ENCODE measurements at regions not wholly inside any gene's neighbourhood (a gene's known extent, or its start where the extent isn't known, plus 50 kb on each side); places are given as distances from the start of the nearest gene placed in this dataset.

GRCh38 chr2:43060390-43061016, 165.9 kb downstream of the ZFP36L2 start:
- no peak for DNase-seq
- Histone ChIP-seq H3K27ac (no peak overlapping the region), H3K27me3 (ENCODE audit: insufficient read depth, low read depth, severe bottlenecking) (no peaks in the 10 kb centered on the region), H3K9me3 (ENCODE audit: severe bottlenecking) (peaks cover 8% of the 10 kb centered on the region), H3K36me3 (no peaks in the 10 kb centered on the region), H3K4me3 (ENCODE audit: low read depth, low read length) (no peak overlapping the region)
- no peak for TF ChIP-seq CTCF (IDR thresholded peaks at IDR 0.05; ENCODE audit: low read depth, low read length)

- no peak overlapping the region for H3K4me3 ChIP-seq (ENCODE audit: low read depth, low read length)
- H3K27ac ChIP-seq = no peak overlapping the region
- no peak for DNase-seq
- no peaks in the 10 kb centered on the region for H3K36me3 ChIP-seq
- peaks cover 8% of the 10 kb centered on the region for H3K9me3 ChIP-seq (ENCODE audit: severe bottlenecking)
- no peaks in the 10 kb centered on the region for H3K27me3 ChIP-seq (ENCODE audit: insufficient read depth, low read depth, severe bottlenecking)
- TF ChIP-seq CTCF (IDR thresholded peaks at IDR 0.05; ENCODE audit: low read depth, low read length) = no peak
Observed at GRCh38 chr2:43059183-43059897, 167.1 kb downstream of the ZFP36L2 start.

- no peak overlapping the region for H3K27ac ChIP-seq
- H3K4me3 ChIP-seq (ENCODE audit: low read depth, low read length) = no peak overlapping the region
- DNase-seq = no peak
- peaks cover 8% of the 10 kb centered on the region for H3K9me3 ChIP-seq (ENCODE audit: severe bottlenecking)
- H3K27me3 ChIP-seq (ENCODE audit: insufficient read depth, low read depth, severe bottlenecking) = no peaks in the 10 kb centered on the region
- H3K36me3 ChIP-seq = no peaks in the 10 kb centered on the region
- no peak for TF ChIP-seq CTCF (IDR thresholded peaks at IDR 0.05; ENCODE audit: low read depth, low read length)
Observed at GRCh38 chr2:43058726-43059110, 167.7 kb downstream of the ZFP36L2 start.

- TF ChIP-seq CTCF (IDR thresholded peaks at IDR 0.05; ENCODE audit: low read depth, low read length) = no peak
- DNase-seq = no peak
- Histone ChIP-seq H3K27me3 (ENCODE audit: insufficient read depth, low read depth, severe bottlenecking) (no peaks in the 10 kb centered on the region), H3K27ac (no peak overlapping the region), H3K9me3 (ENCODE audit: severe bottlenecking) (peaks cover 8% of the 10 kb centered on the region), H3K4me3 (ENCODE audit: low read depth, low read length) (no peak overlapping the region), H3K36me3 (no peaks in the 10 kb centered on the region)
Observed at GRCh38 chr2:43057742-43058725, 168.4 kb downstream of the ZFP36L2 start.

- H3K27me3 ChIP-seq (ENCODE audit: insufficient read depth, low read depth, severe bottlenecking) = no peaks in the 10 kb centered on the region
- no peak for DNase-seq
Observed at GRCh38 chr2:43057026-43057741, 169.2 kb downstream of the ZFP36L2 start.

More at GRCh38 chr2:43057026-43057741, 169.2 kb downstream of the ZFP36L2 start:
- Histone ChIP-seq H3K4me3 (ENCODE audit: low read depth, low read length) (no peak overlapping the region), H3K9me3 (ENCODE audit: severe bottlenecking) (peaks cover 8% of the 10 kb centered on the region), H3K27ac (no peak overlapping the region), H3K36me3 (no peaks in the 10 kb centered on the region)
- TF ChIP-seq CTCF (IDR thresholded peaks at IDR 0.05; ENCODE audit: low read depth, low read length) = no peak

All from WERI-Rb-1 (cell line).